GM21576 (cell line): ENCODE measurements at regions not wholly inside any gene's neighbourhood (a gene's known extent, or its start where the extent isn't known, plus 50 kb on each side); places are given as distances from the start of the nearest gene placed in this dataset.
A peak's percentile ranks its signal among the peaks of the same experiment; 100 is the strongest.
"Not testable (repeated sequence)": the region's sequence is repeated elsewhere in the genome, so short reads cannot be mapped to it uniquely, and the experiment has no call there.

ENCODE experiments used
- ATAC-seq: cut with Tn5 transposase; IDR thresholded peaks from one replicate; pipeline ENCODE4 v1.9.1; 2021; ENCODE audit warnings: mild to moderate bottlenecking, moderate library complexity; ENCODE audit not compliant: unreplicated experiment

DNA sequence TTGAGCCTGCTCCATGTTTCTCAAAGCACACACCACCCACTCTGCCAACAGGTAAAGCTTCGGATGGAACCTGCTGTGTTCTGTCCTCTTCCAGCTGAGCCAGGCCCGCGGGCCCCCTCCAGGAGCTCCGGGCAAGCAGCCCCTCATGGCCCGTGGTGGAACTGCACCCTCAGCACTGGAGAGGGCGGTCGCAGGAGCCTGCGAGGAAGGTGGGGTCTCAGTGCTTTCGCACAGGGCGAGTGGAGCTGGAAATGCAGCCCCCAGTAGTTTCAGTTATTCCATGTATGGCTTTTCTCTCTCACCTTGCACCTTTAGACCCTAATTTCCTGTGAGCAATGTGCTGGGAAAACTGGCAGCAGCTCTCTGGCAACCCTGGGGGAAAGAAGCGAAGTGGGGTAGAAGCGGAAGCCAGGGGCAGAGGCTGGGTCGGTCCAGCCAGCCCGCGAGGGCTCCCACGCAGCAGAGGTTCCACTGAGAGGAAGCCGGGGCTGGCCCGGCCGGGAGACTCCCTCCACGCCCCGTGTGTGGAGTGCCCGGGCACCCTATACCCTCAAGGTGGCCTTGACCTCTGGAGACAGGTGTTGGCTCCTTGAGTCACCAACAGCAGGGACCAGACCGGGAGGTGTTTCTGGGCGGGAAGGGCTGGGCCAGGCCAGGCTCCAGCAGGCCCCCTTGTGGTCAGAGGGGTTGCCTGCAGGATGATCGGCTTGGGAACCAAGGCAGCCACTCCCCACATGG, 119.9 kb upstream of the TMEM45B start:
- peak; percentile 79 for ATAC-seq

DNA sequence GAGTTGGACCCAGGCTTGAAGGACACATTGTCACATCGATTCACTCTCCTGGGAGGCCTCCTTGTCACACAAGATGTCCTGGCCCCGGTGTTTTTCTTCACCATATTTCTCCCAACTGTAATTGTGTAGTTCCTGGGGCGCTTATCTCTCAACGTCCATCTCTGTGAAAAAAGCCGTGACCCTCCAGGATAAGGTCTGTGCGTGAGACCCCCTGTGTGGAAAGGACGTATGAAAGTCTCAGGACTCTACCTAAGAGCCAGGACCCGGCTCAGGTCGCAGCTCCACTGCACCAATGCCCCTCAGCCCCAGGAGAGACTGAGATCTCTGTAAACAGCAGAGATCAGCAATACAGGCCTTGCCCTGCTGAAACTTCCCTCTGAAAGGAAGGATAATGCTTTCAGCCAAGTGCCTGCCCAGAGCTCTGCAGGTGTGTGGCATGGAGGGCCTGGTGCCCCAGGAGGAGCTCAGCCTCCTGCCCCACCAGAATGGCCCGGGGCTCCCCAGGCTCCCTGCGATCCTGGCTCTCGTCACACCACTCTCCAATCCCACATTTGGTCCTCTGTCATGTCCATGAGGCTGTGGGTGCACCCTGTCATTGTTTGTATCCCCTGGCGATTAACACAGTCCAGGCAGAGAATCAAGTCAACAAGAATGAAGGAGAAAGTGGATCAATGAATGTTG, 119.2 kb upstream of the TMEM45B start:
- no peak for ATAC-seq

DNA sequence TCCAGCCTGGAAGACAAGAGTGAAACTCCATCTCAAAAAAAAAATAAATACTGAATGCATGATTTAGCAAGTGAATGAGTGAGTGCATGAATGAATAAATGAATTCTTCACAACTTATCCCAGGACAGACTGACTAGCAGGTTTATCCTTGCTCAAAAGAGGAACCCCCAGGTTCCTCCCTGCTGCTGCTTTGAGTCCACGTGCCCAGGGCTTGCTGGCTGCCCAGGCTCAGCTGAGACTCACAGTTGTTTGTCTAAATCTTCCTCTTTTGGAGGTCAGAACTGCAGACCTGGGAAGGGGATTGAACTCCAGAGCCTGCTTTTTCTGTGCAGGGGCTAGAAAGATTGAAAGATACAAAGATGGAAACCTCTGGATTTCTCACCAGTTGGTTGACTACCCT, 117.4 kb upstream of the TMEM45B start:
- no peak for ATAC-seq

DNA sequence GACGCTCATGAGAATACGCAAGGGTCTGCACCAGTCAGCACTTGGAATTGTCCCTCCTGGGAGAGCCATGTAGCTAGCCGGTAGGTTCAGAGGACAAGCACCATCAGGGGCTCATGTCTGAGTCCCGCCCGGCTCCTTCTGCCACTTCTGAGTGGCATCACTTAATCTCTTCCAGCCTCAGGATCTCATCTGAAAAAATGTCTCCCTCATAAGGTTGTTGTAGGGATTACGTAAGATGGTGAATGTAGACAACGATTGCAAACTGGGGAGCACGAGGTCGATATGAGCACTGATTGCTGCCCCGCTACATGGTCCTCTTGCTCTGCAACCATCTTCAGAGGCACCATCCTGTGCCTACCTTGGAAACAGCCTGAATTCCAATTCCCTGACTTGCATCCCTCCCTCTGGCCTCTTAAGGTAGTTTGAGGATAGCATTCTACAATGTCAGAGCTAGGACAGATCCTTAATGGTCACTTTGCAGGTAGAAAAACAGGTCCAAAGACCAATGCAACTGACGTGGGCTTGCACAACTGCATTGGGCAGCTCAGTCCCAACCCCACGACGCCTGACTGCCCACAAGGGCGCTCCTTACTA, 115.8 kb upstream of the TMEM45B start:
- no peak for ATAC-seq

DNA sequence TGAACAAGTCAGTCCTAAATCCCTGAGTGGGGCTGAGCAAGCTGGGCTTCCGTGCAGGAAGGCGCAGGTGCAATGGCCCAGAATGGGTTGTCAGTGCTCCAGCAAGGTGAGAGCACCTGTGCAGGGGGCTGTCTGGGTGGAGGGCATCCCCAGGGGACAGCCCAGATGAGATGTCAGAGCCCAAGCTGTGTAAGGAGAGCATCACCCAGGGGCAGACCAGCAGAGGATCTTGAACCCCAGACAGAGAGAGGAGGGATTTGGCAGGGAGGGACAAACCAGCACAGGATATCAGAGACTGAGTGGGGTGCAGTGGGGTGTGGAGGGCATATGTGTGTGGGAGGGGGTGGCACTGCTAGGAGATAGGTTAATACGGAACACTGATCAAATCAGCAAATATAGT, 114.9 kb upstream of the TMEM45B start:
- no peak for ATAC-seq

DNA sequence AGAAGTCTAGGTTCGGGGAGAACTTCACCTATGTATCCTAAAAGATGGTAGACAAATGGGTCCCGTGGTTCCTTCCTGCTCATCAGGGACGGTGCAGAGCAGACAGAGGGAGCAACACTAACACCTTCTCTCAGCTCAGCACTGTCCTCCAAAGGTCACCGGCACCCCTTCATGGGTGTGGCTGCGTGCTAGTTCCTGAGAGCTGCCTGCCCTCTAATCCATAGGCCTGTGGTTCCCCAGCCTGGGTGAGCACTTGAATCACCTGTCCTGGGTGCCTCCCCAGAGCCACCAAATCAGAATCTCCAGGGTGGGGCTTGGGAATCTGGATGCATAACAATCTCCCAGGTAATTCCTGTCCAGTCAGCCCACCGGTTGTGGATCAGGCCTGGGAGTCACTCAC, 113.9 kb upstream of the TMEM45B start:
- ATAC-seq: no peak

DNA sequence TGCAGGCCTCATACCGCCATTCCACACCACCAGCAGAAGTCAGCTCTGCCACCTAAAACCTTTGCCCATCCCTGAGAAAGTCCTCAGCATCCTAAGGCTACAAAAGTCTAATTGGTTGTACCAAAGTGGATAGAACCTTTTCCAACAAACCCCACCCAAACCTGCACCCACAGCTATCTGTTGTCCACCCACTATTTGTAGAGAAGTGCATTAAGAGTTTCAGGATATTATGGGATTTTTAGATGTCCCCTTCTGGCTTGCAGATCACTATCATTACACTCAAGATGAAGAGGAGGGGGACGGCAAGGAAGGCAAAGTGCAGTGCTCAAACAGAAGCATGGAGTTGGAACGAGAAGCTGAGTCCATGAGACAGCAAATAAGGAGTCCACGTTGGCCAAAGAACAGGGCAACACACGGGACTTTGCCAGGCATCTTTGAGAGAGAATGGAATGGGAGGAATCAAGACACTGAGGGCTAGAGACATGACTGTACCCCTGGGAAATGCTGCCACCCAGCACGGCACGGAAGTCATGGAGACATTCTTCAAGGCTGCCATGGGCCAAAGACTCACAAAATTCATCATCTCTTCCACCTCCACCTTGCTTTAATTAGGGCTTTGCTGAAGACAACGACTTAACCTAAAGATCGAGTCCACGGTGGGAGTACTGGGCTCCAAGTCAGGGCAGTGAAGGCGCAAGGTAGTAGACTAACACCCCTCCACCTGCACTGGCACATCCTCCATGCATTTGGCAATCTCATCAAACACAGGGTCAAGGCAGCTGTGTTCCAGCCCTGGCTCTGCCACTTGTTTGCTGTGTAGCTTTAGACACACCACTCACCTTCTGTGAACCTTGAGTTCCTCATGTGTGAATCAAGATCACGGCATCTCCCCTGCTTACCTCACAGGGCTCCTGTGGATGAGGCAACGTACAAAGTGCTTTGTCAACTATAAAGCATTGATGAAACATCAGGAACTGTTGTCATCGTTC, 112.9 kb upstream of the TMEM45B start:
- ATAC-seq: no peak

DNA sequence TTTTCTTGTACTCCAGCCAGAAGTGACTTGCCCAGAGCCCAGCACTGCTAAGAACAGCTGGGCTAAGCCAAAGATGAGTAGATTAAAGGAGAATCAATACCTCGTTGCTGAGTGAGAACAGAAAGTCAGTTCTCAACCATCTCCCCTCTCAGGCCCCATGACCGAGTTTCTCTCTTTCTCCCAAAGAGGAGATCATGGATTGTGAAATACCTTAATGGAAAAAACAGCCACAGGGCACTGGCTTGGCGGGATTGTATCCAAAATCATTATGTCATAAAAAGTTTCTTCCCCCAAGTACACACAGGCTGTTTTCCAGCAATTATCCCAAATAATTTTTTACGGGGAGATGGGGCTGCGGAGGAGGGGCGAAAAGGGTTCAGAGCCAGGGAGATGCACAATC, 111.8 kb upstream of the TMEM45B start:
- no peak for ATAC-seq

DNA sequence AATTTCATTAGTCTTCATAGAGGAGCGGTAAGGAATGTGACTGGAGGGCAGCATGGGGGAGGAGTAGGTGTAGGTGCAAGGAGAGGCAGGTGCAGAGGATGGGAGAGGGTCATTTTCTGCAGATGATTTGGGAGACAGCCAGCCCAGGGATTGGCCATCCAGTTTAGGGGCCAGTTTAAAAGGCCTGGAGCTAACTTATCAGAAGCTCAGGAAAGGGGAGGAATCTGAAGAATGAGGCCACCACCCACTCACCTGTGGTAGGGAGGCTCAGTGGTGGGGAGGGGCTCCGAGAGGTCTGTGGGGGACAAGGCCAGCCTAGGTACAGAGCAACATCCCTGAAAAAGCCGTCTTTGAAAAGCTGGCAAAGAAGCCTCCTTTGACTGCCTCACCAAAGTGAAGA, 110.8 kb upstream of the TMEM45B start:
- no peak for ATAC-seq

DNA sequence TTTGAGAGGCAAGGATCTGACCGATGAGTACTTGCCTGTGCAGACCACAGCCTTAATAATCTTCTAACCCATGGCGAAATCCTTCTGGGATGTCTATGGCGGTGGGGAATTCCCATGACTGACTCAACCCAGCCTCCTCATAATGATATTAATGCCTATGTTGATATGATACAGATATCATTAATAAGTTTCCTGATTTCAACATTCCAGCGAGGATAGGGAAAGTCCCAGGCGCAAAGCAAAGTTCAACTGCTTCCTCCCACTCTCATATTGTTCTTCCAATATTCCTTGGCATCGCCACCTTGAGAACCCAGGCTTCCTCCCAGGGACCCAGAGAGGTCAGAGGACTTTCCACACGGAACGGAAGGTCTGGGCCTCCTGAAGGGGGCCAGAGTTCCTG, 110.3 kb upstream of the TMEM45B start:
- ATAC-seq: no peak

DNA sequence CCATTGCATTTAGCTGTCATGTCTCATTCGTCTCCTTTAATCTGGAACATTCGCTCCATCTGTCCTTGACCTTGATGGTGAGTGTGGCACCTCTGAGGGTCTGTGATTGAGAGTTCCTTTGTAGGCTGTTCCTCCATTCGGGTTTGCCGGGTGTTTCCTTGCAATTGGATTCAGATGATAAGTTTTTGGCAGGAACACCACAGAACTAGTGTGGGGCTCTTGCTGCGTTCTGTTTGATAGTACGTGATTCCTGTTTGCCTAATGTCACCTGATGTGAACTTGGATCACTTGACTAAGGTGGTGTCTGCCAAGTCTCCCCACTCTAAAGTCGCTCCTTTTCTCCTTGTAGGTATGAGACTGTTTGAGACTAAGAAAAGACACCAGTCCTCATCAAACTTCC, 109.7 kb upstream of the TMEM45B start:
- no peak for ATAC-seq

DNA sequence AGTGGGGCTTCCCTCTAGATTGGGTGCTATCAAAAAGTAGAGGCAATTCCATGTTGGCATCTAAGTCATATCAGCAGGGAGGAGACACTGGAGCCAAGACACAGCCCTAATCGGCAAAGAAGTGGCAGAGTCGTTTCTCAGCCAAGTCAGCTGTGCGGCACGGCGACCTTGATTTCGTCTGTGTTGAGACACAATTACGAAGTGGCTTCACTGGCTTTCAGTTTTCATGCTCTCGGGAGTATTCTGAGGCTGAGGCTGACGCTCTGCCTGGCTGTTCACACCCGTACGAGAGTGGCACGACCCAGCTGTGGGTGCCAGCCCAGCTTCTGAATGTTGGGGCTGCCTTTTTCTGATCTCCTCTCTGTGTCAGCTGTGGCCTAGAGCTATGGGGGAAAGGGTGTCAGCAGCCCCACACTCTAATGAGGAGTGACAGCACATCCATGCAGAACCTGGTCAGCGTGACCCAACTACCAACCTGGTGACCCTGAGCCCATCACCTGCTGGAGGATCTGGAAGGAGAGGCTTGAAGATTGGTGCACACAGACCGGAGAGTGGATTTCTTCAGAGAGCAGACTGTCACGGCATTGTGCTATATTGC, 105.7 kb upstream of the TMEM45B start:
- ATAC-seq: no peak

DNA sequence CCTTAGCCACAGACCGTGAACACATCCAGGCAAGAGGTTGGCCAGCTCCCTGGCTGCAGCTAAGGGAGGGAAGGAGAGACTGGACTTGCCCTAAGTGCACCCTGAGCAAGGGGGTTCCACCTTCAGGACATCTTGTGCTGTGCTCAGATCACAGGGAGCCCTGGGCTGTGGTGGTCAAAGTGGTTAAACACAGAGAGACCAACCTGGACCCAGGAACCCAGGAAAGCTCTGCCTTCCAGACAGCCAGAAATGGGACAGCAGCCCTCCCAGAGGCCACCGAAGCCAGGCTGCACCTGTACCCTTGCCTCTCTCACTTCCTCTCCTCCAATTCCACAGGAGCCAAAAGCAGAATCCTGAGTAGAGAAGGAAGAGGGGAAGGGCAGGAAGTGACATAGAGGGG, 105.2 kb upstream of the TMEM45B start:
- ATAC-seq: no peak

DNA sequence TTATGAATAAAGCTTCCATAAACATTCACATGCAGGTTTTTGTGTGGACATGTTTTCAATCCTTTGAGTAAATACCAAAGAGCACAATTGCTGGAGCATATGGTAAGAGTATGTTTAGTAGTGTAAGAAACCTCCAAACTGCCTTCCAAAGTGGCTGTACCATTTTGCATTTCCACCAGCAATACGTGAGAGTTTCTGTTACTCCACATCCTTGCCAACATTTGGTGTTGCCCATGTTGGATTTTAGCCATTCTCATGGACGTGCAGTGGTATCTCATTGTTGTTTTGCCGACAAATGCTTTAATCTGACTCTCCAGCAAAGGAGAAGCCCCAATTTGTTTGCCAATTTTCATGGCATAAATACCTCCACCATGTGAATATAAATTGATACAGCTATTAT, 103.9 kb upstream of the TMEM45B start:
- no peak for ATAC-seq

DNA sequence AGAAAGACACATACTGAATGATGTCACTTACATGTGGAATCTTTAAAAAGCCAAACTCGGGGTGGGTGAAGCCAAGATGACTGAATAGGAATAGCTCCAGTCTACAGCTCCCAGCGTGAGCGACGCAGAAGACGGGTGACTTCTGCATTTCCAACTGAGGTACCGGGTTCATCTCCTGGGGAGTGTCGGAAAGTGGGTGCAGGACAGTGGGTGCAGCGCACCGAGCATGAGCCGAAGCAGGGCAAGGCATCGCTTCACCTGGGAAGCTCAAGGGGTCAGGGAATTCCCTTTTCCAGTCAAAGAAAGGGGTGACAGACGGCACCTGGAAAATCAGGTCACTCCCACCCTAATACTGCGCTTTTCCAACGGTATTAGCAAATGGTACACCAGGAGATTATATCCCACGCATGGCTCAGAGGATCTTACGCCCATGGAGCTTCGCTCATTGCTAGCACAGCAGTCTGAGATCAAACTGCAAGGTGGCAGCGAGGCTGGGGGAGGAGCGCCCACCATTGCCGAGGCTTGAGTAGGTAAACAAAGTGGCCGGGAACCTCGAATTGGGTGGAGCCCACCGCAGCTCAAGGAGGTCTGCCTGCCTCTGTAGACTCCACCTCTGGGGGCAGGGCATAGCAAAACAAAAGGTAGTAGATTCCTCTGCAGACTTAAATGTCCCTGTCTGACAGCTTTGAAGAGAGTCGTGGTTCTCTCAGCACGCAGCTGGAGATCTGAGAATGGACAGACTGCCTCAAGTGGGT, 103.0 kb upstream of the TMEM45B start:
- ATAC-seq: not testable (repeated sequence)

DNA sequence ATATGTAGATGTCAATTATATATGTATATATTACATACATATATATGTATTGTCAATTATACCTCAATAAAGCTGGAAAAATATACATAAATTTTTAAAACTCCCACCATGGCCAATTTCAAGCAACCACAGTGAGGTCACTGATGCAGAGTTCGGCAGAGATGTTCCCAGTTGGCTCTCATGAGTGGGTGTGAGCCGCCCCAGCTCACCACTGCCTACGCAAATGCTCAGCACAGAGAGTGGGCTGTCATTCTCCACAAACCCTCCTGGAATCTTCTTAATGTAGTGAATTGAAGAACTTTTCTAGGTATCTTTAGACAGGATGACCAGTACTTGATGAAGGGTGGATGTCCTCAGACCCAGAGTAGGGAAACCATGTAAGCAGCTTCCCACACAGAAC, 96.6 kb upstream of the TMEM45B start:
- no peak for ATAC-seq

DNA sequence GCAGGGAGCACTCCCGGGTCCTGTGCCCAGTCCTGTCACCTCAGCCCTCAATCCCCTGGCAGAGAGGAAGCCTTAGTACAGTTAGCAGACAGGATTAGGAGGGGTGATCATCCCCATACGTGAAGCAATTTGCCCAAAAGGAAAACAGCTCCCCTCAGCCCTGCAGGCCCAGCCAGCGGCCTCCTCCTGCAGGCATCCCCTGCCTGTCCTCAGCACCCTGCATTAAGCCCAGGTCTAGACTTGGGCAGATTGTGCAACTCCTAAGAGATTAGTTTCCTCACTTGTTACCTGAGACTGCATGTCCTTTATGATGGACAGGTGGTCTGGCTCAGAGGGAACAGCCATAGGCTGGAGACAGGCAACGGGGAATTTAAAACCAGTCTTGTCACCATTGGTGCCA, 95.5 kb upstream of the TMEM45B start:
- ATAC-seq: no peak

DNA sequence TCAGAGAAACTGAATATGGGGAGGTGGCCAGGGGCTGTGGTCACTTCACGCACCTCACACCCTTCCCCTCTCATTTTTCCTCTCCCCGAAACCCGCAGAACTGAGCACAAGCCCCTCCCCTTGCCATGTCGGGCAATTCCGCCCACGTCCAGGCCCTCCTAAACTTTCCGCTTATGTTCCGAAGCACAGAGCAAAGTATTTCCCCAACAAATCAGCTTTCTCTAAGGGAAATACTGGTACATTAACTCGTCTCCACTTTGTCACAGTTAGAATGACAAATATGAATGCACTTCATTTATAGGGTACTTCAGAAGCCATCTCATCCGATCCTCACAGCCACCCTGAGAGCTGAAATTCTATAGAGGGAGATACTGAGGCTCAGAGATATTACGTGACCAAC, 94.7 kb upstream of the TMEM45B start:
- no peak for ATAC-seq

DNA sequence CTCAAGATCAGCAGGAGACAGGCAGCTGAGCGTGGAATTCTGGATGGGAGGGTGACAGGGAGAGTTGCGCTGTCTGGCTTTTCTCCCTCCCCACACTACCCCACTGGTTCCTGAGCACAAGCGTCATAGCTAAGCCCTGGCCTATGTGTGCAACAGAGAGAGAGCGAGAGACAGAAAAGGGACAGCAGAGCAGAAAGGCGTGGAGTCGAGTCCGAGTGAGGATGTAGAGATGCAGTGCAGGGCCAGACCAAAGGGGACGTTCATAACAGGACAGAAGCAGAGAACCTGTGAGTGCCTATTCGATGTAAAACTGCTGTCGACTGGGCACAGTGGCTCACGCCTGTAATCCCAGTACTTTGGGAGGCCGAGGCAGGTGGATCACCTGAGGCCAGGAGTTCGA, 94.0 kb upstream of the TMEM45B start:
- no peak for ATAC-seq

DNA sequence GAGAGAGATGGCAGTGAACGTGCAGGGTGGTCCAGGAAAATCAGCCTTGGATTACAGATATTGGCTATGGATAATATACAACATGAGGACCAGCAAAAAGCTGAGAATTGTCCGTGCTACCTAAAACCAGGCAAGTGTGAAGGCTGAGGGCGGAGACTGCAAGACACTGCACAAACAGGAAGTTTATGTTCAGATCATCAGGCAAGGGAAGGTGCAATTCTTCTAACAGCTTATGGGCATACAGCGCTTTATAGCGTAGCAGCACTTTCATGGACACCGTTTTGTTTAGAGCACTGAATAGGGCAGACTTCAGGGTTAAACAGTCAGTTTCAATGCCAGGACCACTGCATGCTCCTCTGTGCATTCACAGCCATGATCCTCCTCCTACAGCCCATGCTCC, 93.1 kb upstream of the TMEM45B start:
- no peak for ATAC-seq
